Keratinocyte (primary cell): ENCODE measurements at regions not wholly inside any gene's neighbourhood (a gene's known extent, or its start where the extent isn't known, plus 50 kb on each side); places are given as distances from the start of the nearest gene placed in this dataset.

Source experiments
- DNase-seq: peaks from one replicate; pipeline ENCODE4 v3.0.0-alpha.2; 2011; ENCODE audit warnings: low read depth, missing footprints, low spot score
- FAIRE-seq: peaks from 2 replicates; lab custom pipeline; 2011; peaks lifted over from hg19 to GRCh38; lab: Jason Lieb, UNC
- H2AFZ ChIP-seq: 2 replicates; pipeline ENCODE4 v1.6.0; 2012; ENCODE audit warnings: low read length, control low read depth, inconsistent platforms; ENCODE audit not compliant: control insufficient read depth
- H3K27ac ChIP-seq: 2 replicates; pipeline ENCODE4 v1.5.1; 2011; ENCODE audit warnings: low read length; ENCODE audit not compliant: control insufficient read depth, insufficient read depth
- H3K27me3 ChIP-seq: 3 replicates; pipeline ENCODE4 v1.6.0; 2011; ENCODE audit warnings: low read length; ENCODE audit not compliant: control insufficient read depth, insufficient read depth; ENCODE audit errors: extremely low read depth
- H3K36me3 ChIP-seq, 2 experiments: 2 replicates in 1 of 2; 3 replicates in 1 of 2; pipeline ENCODE4 v1.5.1; 2011; ENCODE audit warnings: low read length in 2 of 2, mild to moderate bottlenecking in 1 of 2; ENCODE audit not compliant: control insufficient read depth in 2 of 2, insufficient read depth in 2 of 2; ENCODE audit errors: extremely low read depth in 1 of 2
- H3K4me1 ChIP-seq: 3 replicates; pipeline ENCODE4 v1.5.1; 2011; ENCODE audit warnings: low read length; ENCODE audit not compliant: control insufficient read depth, insufficient read depth; ENCODE audit errors: extremely low read depth
- H3K4me2 ChIP-seq: 3 replicates; pipeline ENCODE4 v1.6.0; 2011; ENCODE audit warnings: low read depth, low read length; ENCODE audit not compliant: control insufficient read depth, insufficient read depth; ENCODE audit errors: extremely low read depth
- H3K4me3 ChIP-seq, 3 experiments: fragments of 200-600 bp in 1 of 3; sonication (generic) in 1 of 3; 2 replicates in 2 of 3; 3 replicates in 1 of 3; pipeline ENCODE4 v1.5.1; 2011 to 2016; ENCODE audit warnings: low read length in 3 of 3, mild to moderate bottlenecking in 3 of 3, control low read depth in 2 of 3, inconsistent platforms in 1 of 3, low read depth in 1 of 3, mixed read lengths in 1 of 3, mixed run types in 1 of 3, moderate library complexity in 1 of 3; ENCODE audit not compliant: control insufficient read depth in 2 of 3, insufficient read depth in 2 of 3; ENCODE audit errors: extremely low read depth in 1 of 3
- H3K79me2 ChIP-seq: 2 replicates; pipeline ENCODE4 v1.6.0; 2012; ENCODE audit warnings: low read length; ENCODE audit not compliant: control insufficient read depth, insufficient read depth
- H3K9ac ChIP-seq: 3 replicates; pipeline ENCODE4 v1.6.0; 2011; ENCODE audit warnings: low read length; ENCODE audit not compliant: control insufficient read depth, insufficient read depth; ENCODE audit errors: extremely low read depth
- H3K9me1 ChIP-seq: 3 replicates; pipeline ENCODE4 v1.6.0; 2011; ENCODE audit warnings: low read length; ENCODE audit not compliant: control insufficient read depth, insufficient read depth; ENCODE audit errors: extremely low read depth
- H3K9me3 ChIP-seq: 2 replicates; pipeline ENCODE4 v1.5.1; 2012; ENCODE audit warnings: low read depth, low read length; ENCODE audit not compliant: control insufficient read depth
- H4K20me1 ChIP-seq: 3 replicates; pipeline ENCODE4 v1.6.0; 2011; ENCODE audit warnings: low read length; ENCODE audit not compliant: control insufficient read depth, insufficient read depth; ENCODE audit errors: extremely low read depth
- EZH2 ChIP-seq: IDR thresholded peaks from one replicate; pipeline ENCODE4 v1.6.1; 2012; ENCODE audit warnings: inconsistent platforms, mild to moderate bottlenecking, low read length, moderate library complexity
- dilution Hi-C: fragments of 300-500 bp; cut with MboI; formaldehyde crosslinking; loops from one replicate; pipeline ENCODE4 v1.7.0; 2020; ENCODE audit warnings: low sequenced_read_pairs; ENCODE audit not compliant: extremely low pct_ligation_motif_present
- TF ChIP-seq, protein P1 (sequence below), 3 experiments: IDR thresholded peaks in 1 of 3; conservative IDR thresholded peaks in 1 of 3; optimal IDR thresholded peaks in 1 of 3; 2 replicates in 2 of 3; 3 replicates in 1 of 3; pipeline versions ENCODE3 to v1.5.1; 2011; ENCODE audit warnings: low read length in 3 of 3, mild to moderate bottlenecking in 3 of 3, moderate library complexity in 2 of 3, control low read depth in 1 of 3, inconsistent platforms in 1 of 3; ENCODE audit not compliant: insufficient read depth in 2 of 3; ENCODE audit errors: extremely low read depth in 1 of 3

GRCh38 chr9:99633265-99633664 lies 188.4 kb upstream of the NR4A3 start:
- dilution Hi-C loops: no loop called here
- no peak overlapping the region for H3K4me2 ChIP-seq
- no peaks in the 10 kb centered on the region for H3K9me3 ChIP-seq
- no peaks in the 10 kb centered on the region for H4K20me1 ChIP-seq
- no peaks in the 10 kb centered on the region for H3K36me3 ChIP-seq
- H3K27me3 ChIP-seq: no peaks in the 10 kb centered on the region
- H3K27ac ChIP-seq: no peak overlapping the region
- H3K9ac ChIP-seq: no peak overlapping the region
- H3K4me1 ChIP-seq: no peaks in the 10 kb centered on the region
- no peak overlapping the region for H2AFZ ChIP-seq
- H3K79me2 ChIP-seq: no peaks in the 10 kb centered on the region
- TF ChIP-seq, protein P1, sequence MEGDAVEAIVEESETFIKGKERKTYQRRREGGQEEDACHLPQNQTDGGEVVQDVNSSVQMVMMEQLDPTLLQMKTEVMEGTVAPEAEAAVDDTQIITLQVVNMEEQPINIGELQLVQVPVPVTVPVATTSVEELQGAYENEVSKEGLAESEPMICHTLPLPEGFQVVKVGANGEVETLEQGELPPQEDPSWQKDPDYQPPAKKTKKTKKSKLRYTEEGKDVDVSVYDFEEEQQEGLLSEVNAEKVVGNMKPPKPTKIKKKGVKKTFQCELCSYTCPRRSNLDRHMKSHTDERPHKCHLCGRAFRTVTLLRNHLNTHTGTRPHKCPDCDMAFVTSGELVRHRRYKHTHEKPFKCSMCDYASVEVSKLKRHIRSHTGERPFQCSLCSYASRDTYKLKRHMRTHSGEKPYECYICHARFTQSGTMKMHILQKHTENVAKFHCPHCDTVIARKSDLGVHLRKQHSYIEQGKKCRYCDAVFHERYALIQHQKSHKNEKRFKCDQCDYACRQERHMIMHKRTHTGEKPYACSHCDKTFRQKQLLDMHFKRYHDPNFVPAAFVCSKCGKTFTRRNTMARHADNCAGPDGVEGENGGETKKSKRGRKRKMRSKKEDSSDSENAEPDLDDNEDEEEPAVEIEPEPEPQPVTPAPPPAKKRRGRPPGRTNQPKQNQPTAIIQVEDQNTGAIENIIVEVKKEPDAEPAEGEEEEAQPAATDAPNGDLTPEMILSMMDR (optimal IDR thresholded peaks at IDR 0.05 in 1 of 3, IDR thresholded peaks at IDR 0.05 in 1 of 3, conservative IDR thresholded peaks at IDR 0.05 in 1 of 3; ENCODE audit: extremely low read depth in 1 of 3, insufficient read depth in 2 of 3, low read length in 3 of 3): no peak
- no peak for TF ChIP-seq EZH2
- DNase-seq (no peak), FAIRE-seq (no peak)
- no peaks in the 10 kb centered on the region for H3K9me1 ChIP-seq
- H3K4me3 ChIP-seq: no peak overlapping the region

GRCh38 chr9:99634186-99634585 lies 187.5 kb upstream of the NR4A3 start:
- dilution Hi-C loops: no loop called here
- H3K27ac ChIP-seq: no peak overlapping the region
- no peak overlapping the region for H2AFZ ChIP-seq
- no peaks in the 10 kb centered on the region for H3K9me3 ChIP-seq
- no peaks in the 10 kb centered on the region for H3K27me3 ChIP-seq
- no peaks in the 10 kb centered on the region for H3K9me1 ChIP-seq
- H3K36me3 ChIP-seq: no peaks in the 10 kb centered on the region
- H3K9ac ChIP-seq: no peak overlapping the region
- no peak for DNase-seq
- H3K4me3 ChIP-seq: no peak overlapping the region
- no peaks in the 10 kb centered on the region for H3K4me1 ChIP-seq
- TF ChIP-seq, protein P1 (optimal IDR thresholded peaks at IDR 0.05 in 1 of 3, IDR thresholded peaks at IDR 0.05 in 1 of 3, conservative IDR thresholded peaks at IDR 0.05 in 1 of 3; ENCODE audit: extremely low read depth in 1 of 3, insufficient read depth in 2 of 3, low read length in 3 of 3): no peak
- TF ChIP-seq EZH2: no peak
- no peak overlapping the region for H3K4me2 ChIP-seq
- no peaks in the 10 kb centered on the region for H3K79me2 ChIP-seq
- FAIRE-seq: no peak
- no peaks in the 10 kb centered on the region for H4K20me1 ChIP-seq
